GM12878 (cell line): ENCODE measurements at regions not wholly inside any gene's neighbourhood (a gene's known extent, or its start where the extent isn't known, plus 50 kb on each side); places are given as distances from the start of the nearest gene placed in this dataset.

Experiments
- CTCF ChIP-seq, 3 experiments: IDR thresholded peaks in 2 of 3; conservative IDR thresholded peaks in 1 of 3; 2 replicates each; pipeline ENCODE4 v1.5.1; 2011; ENCODE audit warnings: low read depth in 3 of 3, low read length in 3 of 3, mild to moderate bottlenecking in 3 of 3, control low read depth in 2 of 3, moderate library complexity in 2 of 3, inconsistent platforms in 1 of 3, mixed read lengths in 1 of 3; ENCODE audit not compliant: control insufficient read depth in 2 of 3, insufficient read depth in 1 of 3; ENCODE audit errors: extremely low read depth in 1 of 3
- POLR2AphosphoS5 ChIP-seq: IDR thresholded peaks from 2 replicates; pipeline ENCODE4 v1.6.1; 2011; ENCODE audit warnings: mild to moderate bottlenecking, low read length, inconsistent platforms
- PRDM15 ChIP-seq: fragments of 450-650 bp; formaldehyde crosslinking; IDR thresholded peaks from 2 replicates; pipeline ENCODE4 v1.4.0; 2020; ENCODE audit warnings: mild to moderate bottlenecking, moderate library complexity

DNA sequence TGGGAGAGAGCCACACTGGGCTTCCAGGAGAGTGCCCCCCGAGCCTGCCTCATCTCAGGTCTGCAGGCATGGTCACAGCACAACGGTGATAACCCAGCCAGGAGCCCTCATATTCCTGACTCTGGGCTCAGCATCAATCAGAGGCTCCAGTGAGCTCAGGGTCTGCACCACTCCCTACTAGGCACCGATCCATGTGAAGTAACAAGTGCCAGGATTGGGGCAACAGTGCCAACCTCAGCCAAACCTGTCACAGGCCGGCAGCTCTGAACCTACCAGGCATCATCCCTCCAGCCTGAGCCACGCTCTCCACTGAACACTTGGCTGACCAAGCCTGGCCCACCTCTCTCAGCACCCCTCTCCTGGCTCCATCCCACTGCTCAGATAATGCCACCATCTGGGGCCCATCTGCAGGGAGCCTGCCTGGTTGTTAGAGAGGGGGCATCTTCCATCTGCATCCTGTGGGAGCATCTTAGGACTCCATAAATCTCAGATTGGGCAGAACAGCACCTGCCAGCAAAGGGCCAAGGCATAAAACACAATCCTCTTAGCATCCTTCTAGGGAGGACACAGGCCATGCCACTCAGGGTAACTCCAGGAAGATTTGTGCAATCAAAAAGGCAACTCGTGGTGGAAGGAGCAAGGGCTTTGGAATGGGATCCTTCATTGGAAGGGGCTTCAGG lies 213.7 kb upstream of the CSF3R start:
- TF ChIP-seq CTCF (IDR thresholded peaks at IDR 0.05 in 2 of 3, conservative IDR thresholded peaks at IDR 0.05 in 1 of 3; ENCODE audit: control insufficient read depth in 2 of 3, extremely low read depth in 1 of 3, insufficient read depth in 1 of 3, low read depth in 3 of 3, low read length in 3 of 3) (no peak), POLR2AphosphoS5 (no peak), PRDM15 (CRISPR knock-in tag) (no peak)
